ENCODE measurements at regions not wholly inside any gene's neighbourhood (a gene's known extent, or its start where the extent isn't known, plus 50 kb on each side); places are given as distances from the start of the nearest gene placed in this dataset.

DNA sequence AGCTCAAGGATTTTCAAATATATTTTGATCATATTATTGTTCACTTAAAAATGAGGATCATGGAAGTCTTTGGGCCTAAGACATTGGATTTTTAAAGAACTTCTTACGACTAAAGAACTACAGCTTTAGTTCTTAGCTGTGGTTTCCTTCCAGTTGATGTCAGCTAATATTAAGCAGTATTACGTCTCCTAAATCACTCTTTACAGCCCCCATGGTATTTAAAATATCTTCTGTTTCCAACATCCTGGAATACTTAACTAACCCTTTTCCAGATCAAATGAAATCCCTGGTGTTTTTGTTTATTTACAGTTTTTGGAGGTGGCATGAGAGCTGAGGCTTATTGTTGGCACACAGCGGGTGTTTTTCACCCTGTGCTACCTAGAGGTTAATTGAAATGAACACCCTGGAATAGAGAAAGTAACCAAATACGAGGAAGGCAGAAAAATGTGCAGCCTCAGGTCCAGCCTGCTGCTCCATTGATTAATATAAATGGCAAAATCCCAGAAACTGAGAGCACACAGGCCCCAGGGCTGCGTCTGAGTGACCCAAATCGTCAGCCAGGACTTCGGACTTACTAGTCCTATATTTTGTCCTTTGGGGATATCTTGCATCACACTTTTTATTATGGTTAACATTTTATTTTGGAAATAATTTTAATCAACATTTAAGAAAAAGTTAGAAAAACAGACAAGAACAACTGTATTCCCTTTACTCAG, 52.3 kb upstream of the ICE1 start:
- no peaks in the 10 kb centered on the region for H3K4me1 Mint-ChIP-seq
- Histone ChIP-seq H3K79me2 (ENCODE audit: insufficient read depth, low read length) (no peaks in the 10 kb centered on the region), H4K20me1 (ENCODE audit: insufficient read depth, low read length) (no peaks in the 10 kb centered on the region), H3K4me3 (replicated peaks in 1 of 3; ENCODE audit: low read depth in 2 of 3, low read length in 3 of 3) (no peak overlapping the region), H3K36me3 (replicated peaks in 1 of 2; ENCODE audit: control insufficient read depth in 1 of 2, insufficient read depth in 2 of 2, low read length in 2 of 2) (no peaks in the 10 kb centered on the region), H3K27me3 (ENCODE audit: control insufficient read depth in 2 of 2, insufficient read depth in 2 of 2, low read length in 2 of 2) (no peaks in the 10 kb centered on the region), H3K9me3 (replicated peaks in 1 of 2; ENCODE audit: control insufficient read depth in 1 of 2, insufficient read depth in 1 of 2, low read length in 2 of 2) (peaks cover 0 to 14% of the 10 kb centered on the region in 2 donors), H3K27ac (ENCODE audit: low read depth in 1 of 2, low read length in 2 of 2) (no peak overlapping the region), H2AFZ (ENCODE audit: insufficient read depth, low read depth, low read length, poor library complexity, severe bottlenecking) (no peak overlapping the region), H3K4me2 (replicated peaks; ENCODE audit: extremely low read depth, low read length, poor library complexity, severe bottlenecking) (no peak overlapping the region), H3K4me1 (ENCODE audit: control insufficient read depth in 1 of 2, insufficient read depth in 2 of 2, low read length in 2 of 2) (no peaks in the 10 kb centered on the region), H3K9ac (ENCODE audit: insufficient read depth, low read length, poor library complexity, severe bottlenecking) (no peak overlapping the region)
- TF ChIP-seq, protein P1, sequence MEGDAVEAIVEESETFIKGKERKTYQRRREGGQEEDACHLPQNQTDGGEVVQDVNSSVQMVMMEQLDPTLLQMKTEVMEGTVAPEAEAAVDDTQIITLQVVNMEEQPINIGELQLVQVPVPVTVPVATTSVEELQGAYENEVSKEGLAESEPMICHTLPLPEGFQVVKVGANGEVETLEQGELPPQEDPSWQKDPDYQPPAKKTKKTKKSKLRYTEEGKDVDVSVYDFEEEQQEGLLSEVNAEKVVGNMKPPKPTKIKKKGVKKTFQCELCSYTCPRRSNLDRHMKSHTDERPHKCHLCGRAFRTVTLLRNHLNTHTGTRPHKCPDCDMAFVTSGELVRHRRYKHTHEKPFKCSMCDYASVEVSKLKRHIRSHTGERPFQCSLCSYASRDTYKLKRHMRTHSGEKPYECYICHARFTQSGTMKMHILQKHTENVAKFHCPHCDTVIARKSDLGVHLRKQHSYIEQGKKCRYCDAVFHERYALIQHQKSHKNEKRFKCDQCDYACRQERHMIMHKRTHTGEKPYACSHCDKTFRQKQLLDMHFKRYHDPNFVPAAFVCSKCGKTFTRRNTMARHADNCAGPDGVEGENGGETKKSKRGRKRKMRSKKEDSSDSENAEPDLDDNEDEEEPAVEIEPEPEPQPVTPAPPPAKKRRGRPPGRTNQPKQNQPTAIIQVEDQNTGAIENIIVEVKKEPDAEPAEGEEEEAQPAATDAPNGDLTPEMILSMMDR (IDR thresholded peaks at IDR 0.05), result no peak
- H3K27ac Mint-ChIP-seq, result no peak overlapping the region
- H3K36me3 Mint-ChIP-seq, result no peaks in the 10 kb centered on the region
- no peaks in the 10 kb centered on the region for H3K27me3 Mint-ChIP-seq (ENCODE audit: low read depth in 3 of 3)
- intact Hi-C loops (cut with micrococcal nuclease), result no loop called here
- no peak for DNase-seq
- no peak overlapping the region for H3K4me3 Mint-ChIP-seq
- peaks cover 9 to 22% (median 12%) of the 10 kb centered on the region in 7 donors for H3K9me3 Mint-ChIP-seq
- 100% methylated on average over 1 of the region's 7 CpGs for WGBS (ENCODE audit: insufficient coverage)

DNA sequence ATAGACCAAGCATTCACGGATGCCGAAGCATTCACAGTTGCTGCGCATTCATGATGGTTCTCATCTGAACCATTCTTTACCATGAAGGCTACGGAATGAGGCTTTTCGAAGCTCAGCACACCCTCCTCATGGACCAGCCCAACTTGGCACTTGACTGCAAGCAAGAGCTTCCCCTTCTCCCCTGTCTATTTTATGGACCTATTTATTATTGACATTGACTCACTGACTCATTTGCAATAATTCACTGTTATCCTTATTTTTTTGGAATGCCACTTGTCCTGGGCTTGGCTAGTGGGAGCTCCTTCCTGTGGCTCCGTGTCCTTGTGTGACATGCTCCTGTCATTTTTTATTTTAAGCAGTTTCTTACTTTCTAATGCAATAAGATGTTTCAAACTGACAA, 51.5 kb upstream of the ICE1 start:
- Histone ChIP-seq H3K27ac (ENCODE audit: low read depth in 1 of 2, low read length in 2 of 2) (no peak overlapping the region), H3K4me2 (replicated peaks; ENCODE audit: extremely low read depth, low read length, poor library complexity, severe bottlenecking) (no peak overlapping the region), H4K20me1 (ENCODE audit: insufficient read depth, low read length) (no peaks in the 10 kb centered on the region), H3K4me3 (replicated peaks in 1 of 3; ENCODE audit: low read depth in 2 of 3, low read length in 3 of 3) (no peak overlapping the region), H3K79me2 (ENCODE audit: insufficient read depth, low read length) (no peaks in the 10 kb centered on the region), H3K27me3 (ENCODE audit: control insufficient read depth in 2 of 2, insufficient read depth in 2 of 2, low read length in 2 of 2) (no peaks in the 10 kb centered on the region), H3K36me3 (replicated peaks in 1 of 2; ENCODE audit: control insufficient read depth in 1 of 2, insufficient read depth in 2 of 2, low read length in 2 of 2) (no peaks in the 10 kb centered on the region), H3K4me1 (ENCODE audit: control insufficient read depth in 1 of 2, insufficient read depth in 2 of 2, low read length in 2 of 2) (no peaks in the 10 kb centered on the region), H3K9ac (ENCODE audit: insufficient read depth, low read length, poor library complexity, severe bottlenecking) (no peak overlapping the region), H3K9me3 (replicated peaks in 1 of 2; ENCODE audit: control insufficient read depth in 1 of 2, insufficient read depth in 1 of 2, low read length in 2 of 2) (peaks cover 0 to 18% of the 10 kb centered on the region in 2 donors), H2AFZ (ENCODE audit: insufficient read depth, low read depth, low read length, poor library complexity, severe bottlenecking) (no peak overlapping the region)
- 80% methylated on average over 6 of the region's 6 CpGs for WGBS (ENCODE audit: insufficient coverage)
- TF ChIP-seq, protein P1 (IDR thresholded peaks at IDR 0.05), result no peak
- H3K36me3 Mint-ChIP-seq, result no peaks in the 10 kb centered on the region
- DNase-seq, result no peak
- H3K4me1 Mint-ChIP-seq, result no peaks in the 10 kb centered on the region
- peaks cover 0 to 1% (median 0%) of the 10 kb centered on the region in 3 donors for H3K27me3 Mint-ChIP-seq (ENCODE audit: low read depth in 3 of 3)
- H3K27ac Mint-ChIP-seq, result peak overlapping the region in 1 of 7 donors; percentile 36
- no peak overlapping the region for H3K4me3 Mint-ChIP-seq
- H3K9me3 Mint-ChIP-seq, result peaks cover 6 to 29% (median 12%) of the 10 kb centered on the region in 7 donors
- intact Hi-C loops (cut with micrococcal nuclease), result no loop called here

Data from CD14-positive monocyte (primary cell).